Right forelimb (tissue), 1 donor: ENCODE measurements at regions not wholly inside any gene's neighbourhood (a gene's known extent, or its start where the extent isn't known, plus 50 kb on each side); places are given as distances from the start of the nearest gene placed in this dataset.
"Not testable (repeated sequence)": the region's sequence is repeated elsewhere in the genome, so short reads cannot be mapped to it uniquely, and the experiment has no call there.

Experiments
- DNase-seq: peaks from one replicate; pipeline ENCODE4 v3.0.0-alpha.2; 2018

DNA sequence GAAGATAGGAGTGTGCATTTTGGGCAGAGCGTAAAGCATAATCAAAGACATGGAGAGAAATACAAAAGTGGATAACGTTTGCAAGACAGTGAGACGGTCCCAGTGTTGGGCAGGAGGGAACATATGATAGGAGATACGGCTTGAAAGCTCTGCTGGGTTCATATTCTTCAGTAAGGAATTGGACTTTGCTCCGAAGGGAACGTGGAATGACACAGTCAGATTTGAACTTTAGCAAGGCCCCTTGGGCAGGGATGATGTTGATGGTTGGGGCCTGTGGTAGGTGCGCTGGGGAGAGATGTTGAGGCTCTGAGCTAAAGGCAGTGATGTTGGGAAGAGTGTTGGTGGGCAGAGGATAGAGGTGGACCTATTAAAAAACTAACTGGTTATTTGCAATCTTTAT, 143.5 kb upstream of the TBX3 start:
- no peak for DNase-seq

DNA sequence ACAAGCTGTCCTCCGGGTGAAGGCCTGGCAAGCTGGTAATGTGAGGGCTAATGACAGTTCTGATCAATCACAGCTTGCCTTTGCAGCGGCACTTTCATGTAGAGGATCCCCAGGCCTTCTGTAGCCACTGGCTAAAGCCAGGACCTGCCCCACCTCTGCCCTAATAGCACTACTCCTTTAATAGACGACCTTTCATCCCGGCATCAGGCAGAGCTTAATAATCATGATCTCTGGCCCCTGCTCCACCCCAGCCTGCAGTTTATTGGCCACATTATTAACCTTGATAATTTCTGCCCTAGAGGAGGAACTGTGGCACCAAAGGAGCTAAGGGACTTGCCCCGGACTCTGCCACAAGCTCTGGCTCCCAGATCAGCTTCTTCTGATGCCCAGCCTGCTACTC, 142.3 kb upstream of the TBX3 start:
- DNase-seq = no peak

DNA sequence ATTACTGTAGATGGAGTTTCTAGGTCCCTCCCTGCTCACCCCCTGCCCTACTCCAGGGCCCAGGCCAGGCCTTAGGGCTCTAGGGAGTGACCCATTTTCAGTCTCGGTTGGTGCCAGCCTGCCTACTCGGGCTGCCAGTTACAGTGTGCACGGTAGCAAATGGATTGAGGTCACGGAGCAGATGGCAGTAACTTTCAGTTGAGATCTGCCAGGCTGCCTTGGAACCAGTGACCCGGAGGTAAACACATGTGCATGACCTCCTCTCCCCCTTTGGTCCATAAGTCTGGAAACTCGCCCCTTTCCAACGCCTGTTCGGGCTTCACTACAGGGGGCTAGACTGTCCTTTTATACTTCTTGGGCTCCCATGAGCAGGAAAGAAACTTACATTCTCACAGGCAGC, 139.7 kb upstream of the TBX3 start:
- no peak for DNase-seq

DNA sequence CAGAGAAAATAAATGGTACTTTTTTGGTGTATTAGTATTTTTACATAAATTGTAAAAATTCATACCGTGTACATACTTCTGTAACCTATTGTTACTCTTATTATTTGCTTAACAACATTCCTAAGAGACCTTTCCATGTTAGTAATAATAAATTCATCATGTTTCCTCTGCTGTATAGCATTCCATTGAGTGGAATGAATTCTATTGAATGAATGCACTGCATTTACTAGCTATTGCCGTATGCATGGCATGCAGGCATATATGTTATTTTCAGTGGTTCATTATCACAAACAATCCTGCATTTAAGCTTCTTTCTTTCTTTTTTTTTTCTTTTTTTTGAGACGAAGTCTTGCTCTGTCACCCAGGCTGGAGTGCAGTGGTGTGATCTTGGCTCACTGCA, 137.6 kb upstream of the TBX3 start:
- no peak for DNase-seq

DNA sequence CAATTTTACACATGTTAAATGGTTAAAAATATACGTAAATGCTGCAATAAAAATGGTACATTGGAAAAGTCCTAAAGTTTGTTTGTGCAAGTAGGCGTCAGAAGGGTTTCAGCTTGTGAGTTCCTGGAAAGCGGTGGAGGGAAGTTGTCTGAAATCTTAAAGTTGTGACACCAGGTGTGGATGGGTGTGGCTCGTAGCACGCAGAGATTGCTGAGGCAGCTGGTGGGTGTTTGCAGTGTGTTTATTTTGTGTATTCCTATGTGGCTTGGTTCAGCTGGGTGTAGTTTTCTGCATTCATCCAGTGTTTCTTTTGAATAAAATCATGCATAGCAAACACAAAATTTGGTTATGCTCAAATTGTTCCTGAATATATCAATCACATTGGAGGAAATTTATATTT, 136.8 kb upstream of the TBX3 start:
- DNase-seq = no peak

DNA sequence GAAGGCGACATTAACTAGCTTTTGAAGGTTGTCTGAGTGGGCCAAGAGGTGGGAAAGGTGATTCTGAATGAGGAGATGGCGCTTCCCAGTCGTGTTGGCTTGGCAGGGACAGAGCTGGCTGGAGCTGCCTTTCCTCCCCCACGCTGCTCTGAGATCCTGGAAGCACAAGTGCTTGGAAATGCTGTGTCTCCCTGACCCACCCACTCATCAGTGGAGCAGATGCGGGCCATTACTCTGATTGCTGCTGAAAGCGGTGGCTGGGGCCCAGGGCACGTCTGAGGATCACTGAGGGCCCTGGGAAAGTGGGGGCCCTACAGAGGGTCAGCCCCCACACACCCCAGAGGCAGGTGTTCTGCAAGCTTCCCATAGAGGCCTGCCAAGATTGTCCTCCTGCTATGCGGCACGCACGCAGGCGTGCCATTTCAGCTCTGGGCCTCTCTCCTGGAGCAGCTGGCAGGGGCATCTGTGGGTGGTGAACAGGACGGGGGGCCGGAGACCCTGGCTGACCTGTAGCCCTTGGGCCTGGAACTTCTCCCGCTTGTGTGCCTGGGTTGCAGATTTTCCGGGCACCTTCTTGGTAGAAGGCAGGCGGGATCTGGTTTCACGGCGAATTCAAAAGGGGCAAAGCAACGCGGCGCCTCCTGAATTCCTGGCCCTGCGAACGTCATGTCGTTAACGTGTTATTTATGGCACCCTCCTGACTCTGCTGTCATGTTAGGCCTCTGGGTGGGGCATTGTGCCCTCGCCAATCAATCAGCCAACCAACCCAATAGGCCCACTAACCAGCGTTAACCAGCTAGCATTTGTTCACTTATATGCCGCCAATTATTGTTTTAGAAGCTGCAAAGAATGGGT, 133.8 kb upstream of the TBX3 start:
- peak; percentile 74 for DNase-seq

DNA sequence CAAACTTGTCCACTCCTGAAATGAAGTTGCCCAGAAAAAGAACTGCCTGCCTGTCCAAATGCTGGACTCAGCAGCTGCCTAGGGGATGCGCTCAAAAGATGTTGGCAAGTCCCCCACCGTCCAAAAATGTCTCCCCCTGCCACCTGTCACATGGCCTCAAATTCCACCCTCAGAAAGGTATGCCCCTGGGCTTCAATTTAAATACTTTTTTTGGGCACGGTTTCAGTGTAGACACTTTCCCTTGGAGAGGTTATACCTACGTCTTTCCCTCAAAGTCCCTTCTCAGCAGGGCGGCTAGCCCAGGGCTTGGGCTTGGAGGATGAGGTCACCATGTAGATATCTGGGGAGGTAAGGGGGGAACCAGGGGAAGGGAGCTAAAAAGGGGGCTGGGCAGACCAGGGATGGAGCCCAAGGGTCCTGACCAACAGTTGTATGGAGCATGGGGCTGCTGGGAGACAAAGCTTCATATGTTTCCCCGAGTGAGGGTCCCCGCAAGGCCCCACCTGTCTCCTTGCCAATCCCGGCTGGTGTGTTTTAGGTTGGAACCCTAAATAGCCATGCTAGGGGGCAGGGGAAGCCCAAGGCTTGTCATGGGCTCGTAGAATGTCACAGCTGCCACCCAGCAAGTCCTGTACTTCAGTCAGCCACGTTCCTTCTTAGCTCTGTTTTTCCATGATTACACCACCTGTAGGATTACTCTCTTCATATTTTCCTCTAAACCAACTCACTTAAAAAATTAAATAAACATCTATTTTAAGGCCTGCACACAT, 131.2 kb upstream of the TBX3 start:
- DNase-seq = no peak

DNA sequence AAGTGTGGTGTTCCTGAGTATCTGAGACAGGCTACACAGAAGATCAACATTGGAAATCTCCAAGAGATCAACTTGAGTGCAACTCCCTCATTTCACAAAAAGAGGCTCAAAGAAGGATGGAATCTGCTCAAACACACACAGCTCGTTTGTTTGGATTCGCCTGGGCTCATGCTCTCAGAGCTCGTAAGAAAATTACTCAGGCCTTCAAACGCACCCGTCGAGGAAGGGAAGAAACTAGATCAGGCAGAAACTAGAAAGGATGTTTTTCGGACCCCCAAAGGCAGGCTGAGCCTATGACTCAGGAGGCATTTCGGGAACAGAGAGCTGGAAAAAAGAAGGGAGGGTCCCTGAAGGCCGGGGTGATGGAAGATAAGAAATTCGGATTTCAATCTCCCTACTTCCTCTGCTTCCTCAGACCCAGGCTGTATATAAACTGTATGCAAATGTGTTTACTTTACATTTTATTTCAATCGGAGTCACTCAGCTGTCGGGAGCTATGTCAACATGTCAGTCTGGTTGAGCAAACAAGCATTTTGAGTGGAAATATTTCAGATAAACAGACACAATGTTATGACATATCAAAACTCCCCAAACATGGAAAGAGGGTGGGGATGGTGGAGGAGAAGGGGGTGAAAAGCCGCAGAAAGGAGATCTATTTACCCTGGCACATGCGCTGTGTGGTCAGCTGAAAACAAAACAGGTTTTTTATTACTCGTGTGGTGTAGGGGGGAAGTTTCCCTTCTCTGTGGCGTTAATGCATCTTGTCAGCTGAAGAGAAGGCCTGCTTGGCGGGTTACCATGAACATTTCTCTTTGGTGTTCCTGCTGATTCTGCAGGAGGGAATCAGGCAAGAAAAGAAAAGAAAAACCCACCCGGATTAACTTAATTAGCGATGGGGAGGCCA, 129.1 kb upstream of the TBX3 start:
- DNase-seq = no peak

DNA sequence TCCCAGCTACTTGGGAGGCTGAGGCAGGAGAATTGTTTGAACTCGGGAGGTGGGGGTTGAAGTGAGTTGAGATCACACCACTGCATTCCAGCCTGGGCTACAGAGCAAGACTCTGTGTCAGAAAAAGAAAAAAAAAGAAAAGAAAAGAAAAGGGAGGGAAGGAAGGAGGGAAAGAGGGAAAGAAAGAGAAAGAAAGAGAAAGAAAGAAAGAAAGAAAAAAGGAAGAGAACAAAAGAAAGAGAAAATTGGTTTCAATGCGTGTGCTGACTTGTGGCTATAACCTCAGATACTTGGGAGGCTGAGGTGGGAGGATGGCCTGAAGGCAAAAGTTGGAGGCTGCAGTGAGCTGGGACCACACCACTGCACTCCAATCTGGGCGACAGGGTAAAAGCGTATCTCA, 128.4 kb upstream of the TBX3 start:
- no peak for DNase-seq

DNA sequence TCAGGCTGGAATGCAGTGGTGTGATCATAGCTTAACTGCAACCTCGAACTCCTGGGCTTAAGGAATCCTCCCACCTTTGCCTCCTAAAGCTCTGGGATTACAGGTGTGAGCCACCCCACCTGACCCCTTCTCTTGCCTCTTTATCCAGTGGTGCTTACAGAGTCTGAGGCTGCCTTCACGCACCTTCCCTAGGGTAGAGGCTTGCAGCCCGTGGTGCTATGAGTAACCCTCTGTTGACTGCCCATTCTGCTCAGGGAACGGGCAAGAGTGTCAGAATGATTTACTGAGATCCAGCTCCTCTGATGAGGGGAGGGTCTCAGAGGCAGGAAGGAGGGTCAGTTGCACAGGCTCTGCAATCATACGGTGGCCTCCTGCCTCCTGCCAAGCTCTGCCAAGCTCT, 125.1 kb upstream of the TBX3 start:
- DNase-seq = no peak

DNA sequence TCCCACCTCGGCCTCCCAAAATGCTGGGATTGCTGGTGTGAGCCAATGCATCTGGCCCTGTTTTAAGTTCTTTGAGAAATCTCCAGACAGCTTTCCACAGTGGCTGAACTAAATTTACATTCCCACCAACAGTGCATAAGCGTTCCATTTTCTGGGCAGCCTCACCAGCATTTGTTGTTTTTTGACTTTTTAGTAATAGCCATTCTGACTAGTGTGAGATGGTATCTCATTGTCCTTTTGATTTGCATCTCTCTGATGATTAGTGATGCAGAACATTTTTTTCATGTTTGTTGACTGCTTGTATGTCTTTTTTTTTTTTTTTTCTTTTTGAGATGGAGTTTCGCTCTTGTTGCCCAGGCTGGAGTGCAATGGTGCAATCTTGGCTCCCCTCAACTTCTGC, 117.4 kb upstream of the TBX3 start:
- not testable (repeated sequence) for DNase-seq

DNA sequence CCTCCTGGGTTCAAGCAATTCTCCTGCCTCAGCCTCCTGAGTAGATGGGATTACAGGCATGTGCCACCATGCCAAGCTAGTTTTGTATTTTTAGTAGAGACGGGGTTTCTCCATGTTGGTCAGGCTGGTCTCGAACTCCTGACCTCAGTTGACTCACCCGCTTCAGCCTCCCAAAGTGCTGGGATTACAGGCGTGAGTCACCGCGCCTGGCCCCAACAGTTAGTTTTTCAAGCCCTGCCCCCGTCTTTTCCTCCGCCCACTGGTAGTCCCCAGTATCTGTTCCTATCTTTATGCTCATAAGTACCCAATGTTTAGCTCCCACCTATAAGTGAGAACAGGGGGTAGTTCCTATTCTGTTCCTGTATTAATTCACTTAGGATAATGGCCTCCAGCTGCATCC, 116.6 kb upstream of the TBX3 start:
- DNase-seq = not testable (repeated sequence)

DNA sequence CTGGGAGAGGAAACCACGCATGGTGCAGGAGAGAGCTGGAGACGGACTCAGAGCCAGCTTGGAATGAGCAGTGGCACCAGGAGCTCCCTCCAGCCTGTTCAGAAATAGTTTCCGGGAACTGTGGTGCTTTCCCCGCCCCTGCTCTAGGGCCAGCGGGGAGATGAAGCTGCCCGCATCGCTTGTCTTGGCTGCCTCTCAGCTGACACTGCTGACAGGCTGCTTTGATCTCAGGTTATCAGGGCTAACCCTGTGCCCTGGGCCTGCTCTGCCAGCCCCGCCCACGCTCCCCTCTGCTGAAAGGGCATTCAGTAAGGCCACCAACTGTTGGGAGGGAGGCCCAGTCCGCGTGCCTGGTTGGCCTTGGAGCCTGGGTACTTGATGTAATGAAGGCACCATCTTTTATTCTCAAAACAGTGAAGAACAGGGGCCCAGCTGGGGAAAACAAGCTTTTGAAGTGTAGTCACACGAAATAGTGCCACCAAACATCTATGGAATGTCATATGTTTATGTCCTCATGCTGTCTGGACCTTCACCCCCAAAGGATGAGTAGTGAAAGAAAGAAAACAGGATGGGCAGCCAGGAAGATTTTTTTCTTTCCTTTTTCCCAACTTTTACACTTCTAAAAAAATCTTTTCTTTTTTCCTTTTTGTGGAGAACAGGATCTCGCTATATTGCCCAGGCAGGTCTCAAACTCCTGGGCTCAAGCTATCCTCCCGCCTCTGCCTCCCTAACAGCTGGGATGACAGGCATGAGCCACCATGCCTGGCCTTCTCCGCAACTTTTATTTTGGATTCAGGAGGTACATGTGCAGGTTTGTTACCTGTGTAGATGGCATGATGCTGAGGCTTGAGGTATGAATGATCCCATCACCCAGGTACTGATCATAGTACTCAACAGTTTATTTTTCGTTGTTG, 115.9 kb upstream of the TBX3 start:
- DNase-seq = no peak

DNA sequence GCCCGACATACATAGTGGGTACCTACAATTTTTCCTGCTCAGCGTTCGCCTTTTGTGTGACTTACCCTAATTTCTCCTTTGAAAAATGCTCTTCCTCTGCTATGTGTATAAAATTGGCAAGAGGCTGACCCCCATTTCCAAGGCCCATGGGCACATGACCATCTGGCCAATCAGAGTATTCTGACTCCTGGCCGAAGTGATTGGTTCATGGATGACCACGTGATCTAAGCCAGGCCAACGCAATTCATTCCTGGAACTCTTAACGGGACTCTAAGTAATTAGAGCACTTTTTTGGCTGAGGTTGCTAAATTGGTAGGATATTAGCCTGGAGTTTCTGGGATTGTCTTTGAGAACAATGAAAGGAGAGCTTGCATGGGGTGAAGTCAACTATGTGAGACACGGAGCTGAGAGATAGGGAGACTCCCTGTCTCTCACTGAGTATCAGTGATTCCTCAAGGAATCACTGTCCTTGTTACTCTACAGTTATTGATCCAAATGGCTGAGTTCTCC, 110.1 kb upstream of the TBX3 start:
- no peak for DNase-seq

DNA sequence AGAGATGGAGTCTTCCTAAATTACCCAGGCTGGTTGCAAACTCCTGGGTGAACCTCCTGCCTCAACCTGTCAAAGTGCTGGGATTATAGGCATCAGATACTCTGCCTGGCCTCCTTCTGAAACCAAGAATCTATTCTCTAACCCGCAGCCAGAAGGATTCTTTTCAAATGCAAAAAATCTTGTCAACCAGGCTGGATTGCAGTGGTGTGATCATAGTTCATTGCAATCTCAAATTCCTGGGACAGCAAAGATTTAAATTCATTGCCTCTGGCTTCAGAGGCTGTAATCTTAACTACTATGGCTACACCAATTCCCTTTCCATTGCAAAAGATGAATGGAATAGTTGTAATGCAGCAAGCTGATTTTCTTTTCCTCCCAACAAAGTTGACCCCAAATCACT, 106.3 kb upstream of the TBX3 start:
- no peak for DNase-seq

DNA sequence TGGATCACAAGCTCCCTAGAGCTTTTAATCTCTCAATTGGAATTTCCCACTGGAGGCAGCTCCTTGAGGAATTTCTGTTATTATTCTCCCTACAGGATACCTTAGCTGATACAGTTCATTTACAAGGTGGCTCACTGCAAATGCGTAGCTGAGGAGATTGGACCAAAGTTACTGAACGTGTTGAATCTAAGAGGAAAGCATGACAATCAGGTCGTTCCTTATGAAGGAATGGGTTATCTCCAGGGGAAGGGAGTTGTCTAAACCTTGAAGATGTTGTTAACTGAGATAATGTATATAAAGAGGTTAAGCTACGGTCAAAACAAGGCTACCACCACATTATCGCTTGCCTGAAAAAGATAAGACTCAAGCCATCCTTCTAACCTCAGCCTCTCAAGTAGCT, 105.8 kb upstream of the TBX3 start:
- DNase-seq = no peak

DNA sequence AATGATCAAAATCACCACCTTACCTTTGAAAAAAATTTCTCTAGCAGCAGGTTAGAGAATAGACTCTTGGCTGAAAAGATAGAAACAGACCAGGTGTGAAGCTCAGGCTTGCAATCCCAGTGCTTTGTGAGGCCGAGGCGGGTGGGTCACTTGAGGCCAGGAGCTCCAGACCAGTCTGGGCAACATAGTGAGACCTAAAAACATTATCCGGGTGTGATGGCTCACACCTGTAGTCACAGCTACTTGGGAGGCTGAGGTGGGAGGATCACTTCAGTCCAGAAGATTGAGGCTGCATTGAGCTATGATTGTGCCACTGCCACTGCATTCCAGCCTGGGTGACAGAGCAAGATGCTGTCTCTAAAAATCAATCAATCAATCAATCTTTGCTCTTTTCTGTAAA, 105.3 kb upstream of the TBX3 start:
- no peak for DNase-seq

DNA sequence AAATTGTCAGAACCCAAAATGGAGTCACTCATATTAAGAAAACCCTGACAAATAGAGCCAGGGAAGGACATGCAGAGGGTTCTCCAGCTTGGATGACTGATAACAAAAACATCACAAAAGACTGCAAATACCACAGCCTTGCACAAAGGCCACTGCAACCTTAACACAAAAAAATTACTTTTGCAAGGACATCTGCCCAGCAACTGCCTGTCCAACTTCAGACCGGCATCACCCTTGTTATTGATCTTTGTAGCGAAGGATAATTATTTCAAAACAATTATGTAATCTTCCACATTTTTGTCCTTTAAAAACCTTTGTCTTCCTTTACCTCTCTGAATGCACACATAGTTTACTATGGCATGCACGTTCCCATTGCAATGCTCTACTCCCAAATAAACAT, 100.6 kb upstream of the TBX3 start:
- no peak for DNase-seq

DNA sequence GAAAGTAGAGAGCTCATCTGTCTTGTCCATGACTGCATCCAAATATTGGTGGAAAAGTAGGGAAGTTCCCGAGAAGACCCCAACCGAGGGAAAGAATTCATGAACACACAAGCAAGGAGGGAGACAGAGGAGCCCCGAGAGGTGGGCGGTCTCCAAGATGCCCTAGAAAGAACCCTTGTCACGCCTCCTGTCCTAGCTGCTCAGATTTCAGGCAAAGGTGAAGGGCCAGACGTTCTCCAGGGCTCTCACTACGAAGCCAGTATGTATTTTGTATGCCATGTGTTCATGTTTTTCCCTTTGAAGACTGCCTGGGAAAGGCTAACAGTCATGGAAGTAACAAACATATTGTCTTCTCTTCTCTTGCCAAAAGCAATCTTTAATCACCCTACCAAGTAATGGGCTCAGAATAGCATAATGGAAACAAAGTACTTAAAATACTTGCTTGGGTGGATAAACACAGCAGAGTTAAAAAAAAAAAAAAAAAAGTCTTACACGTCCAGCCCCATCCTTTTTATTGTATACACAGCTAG, 99.2 kb upstream of the TBX3 start:
- DNase-seq = no peak

DNA sequence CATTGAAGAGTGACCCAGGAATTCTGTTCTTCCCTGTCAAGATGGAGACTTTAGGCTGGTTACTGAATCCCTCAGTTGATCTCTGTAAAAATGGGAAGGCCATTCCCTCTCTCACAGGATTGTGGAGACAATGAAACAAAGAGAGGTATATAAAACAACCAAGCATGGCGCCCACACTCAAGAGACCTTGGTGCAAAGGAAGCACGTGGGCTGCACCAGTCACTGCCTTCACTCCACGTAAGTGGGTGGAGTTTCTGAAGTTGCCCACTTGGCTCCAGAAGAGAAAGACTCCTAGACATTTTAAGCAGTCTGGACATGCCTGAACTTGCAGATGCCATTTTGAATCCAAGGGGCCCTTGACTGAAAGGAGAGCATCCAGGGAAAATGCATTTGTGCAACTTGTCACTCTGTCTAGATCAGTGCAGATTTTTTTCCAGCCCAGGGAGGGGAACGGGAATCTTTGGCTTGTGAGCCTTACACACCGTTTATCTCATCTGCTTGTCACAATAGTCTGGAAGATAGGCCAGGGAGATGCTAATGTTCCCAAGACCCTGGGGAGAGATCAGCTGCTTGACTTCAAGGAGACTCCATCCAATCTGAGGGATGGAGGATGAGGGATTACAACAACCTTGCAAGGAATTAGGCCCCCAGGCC, 96.9 kb upstream of the TBX3 start:
- no peak for DNase-seq

DNA sequence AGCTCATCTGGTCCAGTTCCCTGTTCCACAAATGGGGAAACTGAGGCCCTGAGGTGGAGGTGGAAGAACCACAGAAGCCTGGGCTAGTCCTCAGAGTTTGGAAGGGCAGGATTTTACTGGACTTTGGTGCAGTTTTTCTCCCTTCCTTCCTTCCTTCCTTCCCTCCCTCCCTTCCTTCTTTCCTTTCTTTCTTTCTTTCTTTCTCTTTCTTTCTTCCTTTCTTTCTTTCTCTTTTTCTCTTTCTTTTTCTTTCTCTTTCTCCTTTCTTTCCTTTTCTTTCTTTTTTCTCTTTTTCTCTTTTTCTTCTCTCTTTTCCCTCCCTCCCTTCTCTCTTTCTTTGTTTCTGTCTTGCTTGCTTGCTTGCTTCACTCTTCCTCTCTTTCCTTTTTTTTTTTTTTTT, 95.7 kb upstream of the TBX3 start:
- no peak for DNase-seq
